ENCODE measurements at regions not wholly inside any gene's neighbourhood (a gene's known extent, or its start where the extent isn't known, plus 50 kb on each side); places are given as distances from the start of the nearest gene placed in this dataset.

- WGBS: 85% methylated on average over 5 of the region's 5 CpGs
- DNase-seq (ENCODE audit: low spot score): no peak
- Histone ChIP-seq H3K4me3 (no peak overlapping the region), H3K36me3 (no peaks in the 10 kb centered on the region), H3K4me1 (replicated peaks) (no peaks in the 10 kb centered on the region), H3K27ac (no peak overlapping the region), H3K9me3 (no peaks in the 10 kb centered on the region), H3K27me3 (replicated peaks; ENCODE audit: insufficient read depth) (no peaks in the 10 kb centered on the region)
- intact Hi-C loops (cut with DNase I): no loop called here
- TF ChIP-seq POLR2AphosphoS5 (IDR thresholded peaks at IDR 0.05) (no peak), CTCF (IDR thresholded peaks at IDR 0.05) (no peak), POLR2A (IDR thresholded peaks at IDR 0.05) (no peak)
Observed at GRCh38 chr12:105721051-105721825, 390.7 kb downstream of the C12orf75 start.

- WGBS: 94% methylated on average over 2 of the region's 2 CpGs
- H3K4me3 ChIP-seq: no peak overlapping the region
- no peak for TF ChIP-seq POLR2AphosphoS5 (IDR thresholded peaks at IDR 0.05)
- TF ChIP-seq CTCF (IDR thresholded peaks at IDR 0.05): no peak
- TF ChIP-seq POLR2A (IDR thresholded peaks at IDR 0.05): no peak
- no peaks in the 10 kb centered on the region for H3K27me3 ChIP-seq (replicated peaks; ENCODE audit: insufficient read depth)
- H3K27ac ChIP-seq: no peak overlapping the region
- no peak for DNase-seq (ENCODE audit: low spot score)
- H3K36me3 ChIP-seq: no peaks in the 10 kb centered on the region
- H3K9me3 ChIP-seq: no peaks in the 10 kb centered on the region
- intact Hi-C loops (cut with DNase I): no loop called here
- H3K4me1 ChIP-seq (replicated peaks): no peaks in the 10 kb centered on the region
Observed at GRCh38 chr12:105721891-105722290, 391.4 kb downstream of the C12orf75 start.

GRCh38 chr12:105723066-105723465 lies 392.6 kb downstream of the C12orf75 start:
- intact Hi-C loops (cut with DNase I): no loop called here
- TF ChIP-seq POLR2A (IDR thresholded peaks at IDR 0.05) (no peak), CTCF (IDR thresholded peaks at IDR 0.05) (no peak), POLR2AphosphoS5 (IDR thresholded peaks at IDR 0.05) (no peak)

GRCh38 chr12:105723494-105723893 lies 393.0 kb downstream of the C12orf75 start:
- Histone ChIP-seq H3K4me3 (no peak overlapping the region), H3K4me1 (replicated peaks) (no peaks in the 10 kb centered on the region), H3K36me3 (no peaks in the 10 kb centered on the region), H3K27ac (no peak overlapping the region), H3K9me3 (no peaks in the 10 kb centered on the region), H3K27me3 (replicated peaks; ENCODE audit: insufficient read depth) (no peaks in the 10 kb centered on the region)
- intact Hi-C loops (cut with DNase I): no loop called here
- DNase-seq (ENCODE audit: low spot score): no peak
- TF ChIP-seq POLR2A (IDR thresholded peaks at IDR 0.05) (no peak), POLR2AphosphoS5 (IDR thresholded peaks at IDR 0.05) (no peak), CTCF (IDR thresholded peaks at IDR 0.05) (no peak)
- WGBS: 92% methylated on average over 3 of the region's 3 CpGs

More at GRCh38 chr12:105723066-105723465, 392.6 kb downstream of the C12orf75 start:
- Histone ChIP-seq H3K36me3 (no peaks in the 10 kb centered on the region), H3K27me3 (replicated peaks; ENCODE audit: insufficient read depth) (no peaks in the 10 kb centered on the region), H3K27ac (no peak overlapping the region), H3K4me3 (no peak overlapping the region), H3K9me3 (no peaks in the 10 kb centered on the region), H3K4me1 (replicated peaks) (no peaks in the 10 kb centered on the region)
- WGBS: 95% methylated on average over 2 of the region's 2 CpGs
- DNase-seq (ENCODE audit: low spot score): no peak

- Histone ChIP-seq H3K4me1 (replicated peaks) (no peaks in the 10 kb centered on the region), H3K27ac (no peak overlapping the region), H3K9me3 (no peaks in the 10 kb centered on the region), H3K27me3 (replicated peaks; ENCODE audit: insufficient read depth) (no peaks in the 10 kb centered on the region), H3K36me3 (no peaks in the 10 kb centered on the region), H3K4me3 (no peak overlapping the region)
- no peak for DNase-seq (ENCODE audit: low spot score)
- intact Hi-C loops (cut with DNase I): no loop called here
- WGBS: 34% methylated on average over 4 of the region's 4 CpGs
- TF ChIP-seq POLR2AphosphoS5 (IDR thresholded peaks at IDR 0.05): no peak
- no peak for TF ChIP-seq CTCF (IDR thresholded peaks at IDR 0.05)
- TF ChIP-seq POLR2A (IDR thresholded peaks at IDR 0.05): no peak
Observed at GRCh38 chr12:105724641-105725040, 394.1 kb downstream of the C12orf75 start.
